MCF 10A (cell line): ENCODE measurements at regions not wholly inside any gene's neighbourhood (a gene's known extent, or its start where the extent isn't known, plus 50 kb on each side); places are given as distances from the start of the nearest gene placed in this dataset.
"Not testable (repeated sequence)": the region's sequence is repeated elsewhere in the genome, so short reads cannot be mapped to it uniquely, and the experiment has no call there.

Source experiments
- BruUV-seq: library from RNA; stranded (reverse); fragments of 400-500 nt; replicated peaks from 2 replicates; lab custom pipeline; 2021; lab: Mats Ljungman, UMichigan
- CTCF ChIA-PET: fragments of 300-600 bp; sonication (Branson Sonifier 250); formaldehyde crosslinking; extraction: SDS; loops from one replicate; lab custom pipeline; 2021; ENCODE audit warnings: antibody characterized with exemption, inconsistent platforms; lab: Yijun Ruan, JAX
- POLR2A ChIA-PET: fragments of 300-600, 350-650 bp; sonication (Branson Sonifier 250); formaldehyde crosslinking; extraction: SDS; loops from one replicate; lab custom pipeline; 2020; ENCODE audit warnings: antibody characterized with exemption, inconsistent platforms; lab: Yijun Ruan, JAX
- DNase-seq: peaks from one replicate; pipeline ENCODE4 v3.0.0-alpha.2; 2018; ENCODE audit not compliant: unreplicated experiment
- H3K27ac Mint-ChIP-seq: one replicate; pipeline ENCODE4 v1.8.0; 2022; ENCODE audit warnings: mild to moderate bottlenecking, low read depth, mixed read lengths; ENCODE audit not compliant: unreplicated experiment
- H3K27me3 Mint-ChIP-seq: one replicate; pipeline ENCODE4 v1.8.0; 2022; ENCODE audit warnings: mixed read lengths; ENCODE audit not compliant: insufficient read depth, unreplicated experiment
- H3K36me3 Mint-ChIP-seq: one replicate; pipeline ENCODE4 v1.8.0; 2022; ENCODE audit warnings: mild to moderate bottlenecking, moderate library complexity, mixed read lengths; ENCODE audit not compliant: insufficient read depth, unreplicated experiment
- H3K4me1 Mint-ChIP-seq: one replicate; pipeline ENCODE4 v1.8.0; 2022; ENCODE audit warnings: mixed read lengths; ENCODE audit not compliant: insufficient read depth, unreplicated experiment
- H3K4me3 Mint-ChIP-seq: one replicate; pipeline ENCODE4 v1.8.0; 2022; ENCODE audit warnings: mild to moderate bottlenecking, moderate library complexity, mixed read lengths; ENCODE audit not compliant: unreplicated experiment
- H3K9me3 Mint-ChIP-seq: one replicate; pipeline ENCODE4 v1.8.0; 2022; ENCODE audit warnings: mixed read lengths; ENCODE audit not compliant: unreplicated experiment
- intact Hi-C: fragments of 100-400 bp; cut with micrococcal nuclease; formaldehyde crosslinking; loops from 2 replicates; pipeline ENCODE4 v1.14.1; 2022

GRCh38 chr5:177846598-177846997 is 63.9 kb upstream of the FAM153A start:
- H3K9me3 Mint-ChIP-seq, H3K4me1 Mint-ChIP-seq, BruUV-seq, H3K4me3 Mint-ChIP-seq, POLR2A ChIA-PET, DNase-seq, H3K27ac Mint-ChIP-seq, intact Hi-C loops, H3K36me3 Mint-ChIP-seq, H3K27me3 Mint-ChIP-seq, CTCF ChIA-PET: not testable (repeated sequence)

GRCh38 chr5:177845906-177846305 is 63.2 kb upstream of the FAM153A start:
- intact Hi-C loops, DNase-seq, BruUV-seq, POLR2A ChIA-PET, H3K9me3 Mint-ChIP-seq, H3K4me1 Mint-ChIP-seq, H3K4me3 Mint-ChIP-seq, H3K36me3 Mint-ChIP-seq, H3K27ac Mint-ChIP-seq, CTCF ChIA-PET, H3K27me3 Mint-ChIP-seq: not testable (repeated sequence)

DNA sequence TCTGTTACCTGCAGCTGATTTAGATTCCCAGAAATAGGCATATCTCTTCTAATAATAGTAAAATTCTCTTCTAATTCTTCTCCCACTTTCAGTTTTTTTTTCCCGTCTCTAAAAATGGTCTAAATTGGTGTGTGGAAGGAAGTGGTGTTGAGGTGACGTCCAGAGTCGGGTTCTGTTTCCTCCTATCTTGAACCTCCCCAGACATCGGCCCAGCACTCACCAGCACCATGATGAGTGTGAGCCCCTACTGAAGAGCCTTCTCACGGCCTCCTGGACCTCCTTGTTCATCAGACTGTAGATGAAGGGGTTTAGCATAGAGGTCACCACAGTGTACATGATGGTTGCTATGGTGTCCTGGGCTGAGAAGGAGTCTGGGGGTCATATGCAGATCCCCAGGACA is 53.5 kb upstream of the FAM153A start:
- H3K4me3 Mint-ChIP-seq, intact Hi-C loops, DNase-seq, BruUV-seq, H3K4me1 Mint-ChIP-seq, POLR2A ChIA-PET, H3K27ac Mint-ChIP-seq, H3K36me3 Mint-ChIP-seq, CTCF ChIA-PET, H3K9me3 Mint-ChIP-seq: not testable (repeated sequence)
- peaks cover 10% of the 10 kb centered on the region for H3K27me3 Mint-ChIP-seq
